H9 (cell line): ENCODE measurements at regions not wholly inside any gene's neighbourhood (a gene's known extent, or its start where the extent isn't known, plus 50 kb on each side); places are given as distances from the start of the nearest gene placed in this dataset.

Experiments used
- DNase-seq: peaks from one replicate; pipeline ENCODE4 v3.0.0-alpha.2; 2017
- H2AFZ ChIP-seq: one replicate; pipeline ENCODE4 v1.6.1; 2013; ENCODE audit warnings: mild to moderate bottlenecking, low read length, control low read depth, moderate library complexity
- H2AK5ac ChIP-seq: 2 replicates; pipeline ENCODE4 v1.6.1; 2013; ENCODE audit warnings: low read length, control low read depth, mixed read lengths; ENCODE audit not compliant: insufficient read length
- H2BK120ac ChIP-seq: one replicate; pipeline ENCODE4 v1.6.1; 2013; ENCODE audit warnings: low read depth, mild to moderate bottlenecking, low read length, control low read depth, inconsistent platforms; ENCODE audit not compliant: poor library complexity, severe bottlenecking
- H2BK12ac ChIP-seq: 2 replicates; pipeline ENCODE4 v1.6.1; 2013; ENCODE audit warnings: low read length, control low read depth, mixed read lengths, low read depth; ENCODE audit not compliant: insufficient read length
- H2BK15ac ChIP-seq: 2 replicates; pipeline ENCODE4 v1.6.1; 2013; ENCODE audit warnings: low read depth, low read length, control low read depth
- H2BK20ac ChIP-seq: one replicate; pipeline ENCODE4 v1.6.1; 2013; ENCODE audit warnings: low read depth, mild to moderate bottlenecking, low read length, control low read depth, inconsistent platforms; ENCODE audit not compliant: poor library complexity, severe bottlenecking
- H2BK5ac ChIP-seq: 2 replicates; pipeline ENCODE4 v1.6.1; 2013; ENCODE audit warnings: low read length, control low read depth, mixed read lengths; ENCODE audit not compliant: insufficient read length
- H3K14ac ChIP-seq: 2 replicates; pipeline ENCODE4 v1.6.1; 2013; ENCODE audit warnings: low read length, control low read depth; ENCODE audit not compliant: insufficient read depth
- H3K18ac ChIP-seq: 2 replicates; pipeline ENCODE4 v1.6.1; 2013; ENCODE audit warnings: low read depth, mild to moderate bottlenecking, mixed read lengths, low read length, control low read depth; ENCODE audit not compliant: insufficient read length
- H3K23ac ChIP-seq: 2 replicates; pipeline ENCODE4 v1.6.1; 2013; ENCODE audit warnings: low read length, control low read depth, mixed read lengths, low read depth; ENCODE audit not compliant: insufficient read length
- H3K23me2 ChIP-seq: 2 replicates; pipeline ENCODE4 v1.6.1; 2013; ENCODE audit warnings: low read depth, mild to moderate bottlenecking, mixed read lengths, low read length, control low read depth; ENCODE audit not compliant: insufficient read length, poor library complexity, severe bottlenecking
- H3K27ac ChIP-seq: 2 replicates; pipeline ENCODE4 v1.5.1; 2013; ENCODE audit warnings: low read length, control low read depth, mixed read lengths, low read depth; ENCODE audit not compliant: insufficient read length
- H3K27me3 ChIP-seq: 2 replicates; pipeline ENCODE4 v1.6.1; 2013; ENCODE audit warnings: low read length, control low read depth, inconsistent platforms; ENCODE audit not compliant: insufficient read depth
- H3K4ac ChIP-seq: 2 replicates; pipeline ENCODE4 v1.6.1; 2013; ENCODE audit warnings: low read depth, mild to moderate bottlenecking, control low read depth, inconsistent platforms, low read length, moderate library complexity
- H3K4me1 ChIP-seq: 2 replicates; pipeline ENCODE4 v1.6.1; 2013; ENCODE audit warnings: low read length, control low read depth, inconsistent platforms; ENCODE audit not compliant: insufficient read depth
- H3K4me2 ChIP-seq: 2 replicates; pipeline ENCODE4 v1.6.1; 2013; ENCODE audit warnings: low read length, control low read depth, mixed read lengths; ENCODE audit not compliant: insufficient read length, insufficient read depth
- H3K56ac ChIP-seq: 2 replicates; pipeline ENCODE4 v1.6.1; 2013; ENCODE audit warnings: low read depth, mild to moderate bottlenecking, mixed read lengths, low read length, control low read depth; ENCODE audit not compliant: insufficient read length
- H3K79me1 ChIP-seq: 2 replicates; pipeline ENCODE4 v1.6.1; 2013; ENCODE audit warnings: low read depth, mild to moderate bottlenecking, moderate library complexity, low read length, control low read depth, inconsistent platforms; ENCODE audit not compliant: insufficient read depth, poor library complexity, severe bottlenecking
- H3K79me2 ChIP-seq: 2 replicates; pipeline ENCODE4 v1.6.1; 2013; ENCODE audit warnings: low read length, control low read depth, inconsistent platforms; ENCODE audit not compliant: insufficient read depth
- H3K9ac ChIP-seq: 2 replicates; pipeline ENCODE4 v1.6.1; 2013; ENCODE audit warnings: low read length, control low read depth, mixed read lengths; ENCODE audit not compliant: insufficient read length; ENCODE audit errors: extremely low read depth
- H3K9me3 ChIP-seq: one replicate; pipeline ENCODE4 v1.6.1; 2013; ENCODE audit warnings: low read depth, low read length, inconsistent platforms; ENCODE audit not compliant: control insufficient read depth
- H3T11ph ChIP-seq: one replicate; pipeline ENCODE4 v1.6.1; 2013; ENCODE audit warnings: mild to moderate bottlenecking, low read length, control low read depth, inconsistent platforms
- H4K20me1 ChIP-seq: one replicate; pipeline ENCODE4 v1.6.1; 2013; ENCODE audit not compliant: control insufficient read depth, insufficient read length, insufficient read depth
- H4K5ac ChIP-seq: 2 replicates; pipeline ENCODE4 v1.6.1; 2013; ENCODE audit warnings: low read depth, mild to moderate bottlenecking, mixed read lengths, low read length, control low read depth; ENCODE audit not compliant: insufficient read length
- H4K8ac ChIP-seq: replicated peaks from 2 replicates; pipeline ENCODE4 v1.6.1; 2013; ENCODE audit warnings: low read length, control low read depth, mixed read lengths, low read depth; ENCODE audit not compliant: insufficient read length
- H4K91ac ChIP-seq: 2 replicates; pipeline ENCODE4 v1.6.1; 2013; ENCODE audit warnings: low read depth, mild to moderate bottlenecking, moderate library complexity, mixed read lengths, low read length, control low read depth; ENCODE audit not compliant: insufficient read length
- H3K27ac Mint-ChIP-seq, 3 experiments: 2 replicates in 2 of 3; 3 replicates in 1 of 3; pipeline ENCODE4 v1.8.0; 2020 to 2021; ENCODE audit warnings: mixed read lengths in 3 of 3, mild to moderate bottlenecking in 1 of 3, moderate library complexity in 1 of 3
- H3K27me3 Mint-ChIP-seq: 2 replicates; pipeline ENCODE4 v1.8.0; 2021; ENCODE audit warnings: low read depth, mild to moderate bottlenecking, moderate library complexity, mixed read lengths
- H3K36me3 Mint-ChIP-seq, 3 experiments: 2 replicates in 2 of 3; 3 replicates in 1 of 3; pipeline ENCODE4 v1.8.0; 2020 to 2021; ENCODE audit warnings: low read depth in 3 of 3, mixed read lengths in 3 of 3; ENCODE audit not compliant: insufficient read depth in 1 of 3
- H3K4me1 Mint-ChIP-seq, 2 experiments: 2 replicates each; pipeline ENCODE4 v1.8.0; 2020; ENCODE audit warnings: mixed read lengths in 2 of 2
- H3K4me3 Mint-ChIP-seq, 2 experiments: 2 replicates in 1 of 2; 3 replicates in 1 of 2; pipeline ENCODE4 v1.8.0; 2020 to 2021; ENCODE audit warnings: mild to moderate bottlenecking in 2 of 2, mixed read lengths in 2 of 2, moderate library complexity in 1 of 2
- H3K9me3 Mint-ChIP-seq, 2 experiments: 2 replicates in 1 of 2; 3 replicates in 1 of 2; pipeline ENCODE4 v1.8.0; 2020; ENCODE audit warnings: mild to moderate bottlenecking in 2 of 2, mixed read lengths in 2 of 2, moderate library complexity in 1 of 2
- CTCF ChIP-seq: fragments of 200-600 bp; sonication (generic); conservative IDR thresholded peaks from 3 replicates; pipeline ENCODE4 v1.8.0; 2021; ENCODE audit warnings: antibody characterized with exemption, mild to moderate bottlenecking
- WGBS: extraction: QIAGEN DNeasy Blood & Tissue Kit; methylation state at CpG from one replicate; pipeline ENCODE4 v1.1.7; 2013; ENCODE audit warnings: missing lambda C conversion rate, low lambda C conversion rate, mixed read lengths; ENCODE audit not compliant: insufficient read length; ENCODE audit errors: extremely low coverage; 5-methylcytosine and 5-hydroxymethylcytosine counted together

- Histone ChIP-seq H3K9ac (no peak overlapping the region), H3K56ac (no peak overlapping the region), H3K9me3 (no peaks in the 10 kb centered on the region), H3K79me1 (no peaks in the 10 kb centered on the region), H3K4me1 (no peaks in the 10 kb centered on the region; the same call in 1 of the 2 replicates), H3K79me2 (no peaks in the 10 kb centered on the region), H2BK12ac (no peak overlapping the region), H2BK120ac (no peak overlapping the region), H4K8ac (no peak overlapping the region), H3K4me2 (no peak overlapping the region), H3K4ac (no peak overlapping the region), H3K27me3 (no peaks in the 10 kb centered on the region), H2AK5ac (no peak overlapping the region), H4K20me1 (no peaks in the 10 kb centered on the region), H2BK20ac (no peak overlapping the region), H3K27ac (no peak overlapping the region), H2AFZ (no peak overlapping the region), H3K23me2 (no peaks in the 10 kb centered on the region), H2BK15ac (no peak overlapping the region), H3K23ac (no peak overlapping the region), H3T11ph (no peak overlapping the region), H3K18ac (no peak overlapping the region), H3K14ac (no peak overlapping the region), H4K91ac (no peak overlapping the region), H2BK5ac (no peak overlapping the region), H4K5ac (no peak overlapping the region)
- H3K4me3 Mint-ChIP-seq, result no peak overlapping the region
- peaks cover 10 to 33% (median 23%) of the 10 kb centered on the region in 3 experiments for H3K36me3 Mint-ChIP-seq
- 100% methylated on average over 1 of the region's 2 CpGs for WGBS
- H3K27ac Mint-ChIP-seq, result no peak overlapping the region
- peaks cover 0 to 7% of the 10 kb centered on the region in 2 experiments; a peak in 1 of 4 replicates for H3K4me1 Mint-ChIP-seq
- peaks cover 1% of the 10 kb centered on the region; the same call in 1 of the 2 replicates for H3K27me3 Mint-ChIP-seq
- peaks cover 22 to 24% of the 10 kb centered on the region in 2 experiments for H3K9me3 Mint-ChIP-seq
- TF ChIP-seq CTCF, result no peak
- no peak for DNase-seq
Observed at GRCh38 chr10:57715233-57715632, 552.5 kb downstream of the IPMK start.
